Kidney capillary endothelial cell (primary cell): ENCODE measurements at regions not wholly inside any gene's neighbourhood (a gene's known extent, or its start where the extent isn't known, plus 50 kb on each side); places are given as distances from the start of the nearest gene placed in this dataset.

Experiments
- DNase-seq: peaks from one replicate; pipeline ENCODE4 v3.0.0-alpha.2; 2018; ENCODE audit warnings: low spot score

DNA sequence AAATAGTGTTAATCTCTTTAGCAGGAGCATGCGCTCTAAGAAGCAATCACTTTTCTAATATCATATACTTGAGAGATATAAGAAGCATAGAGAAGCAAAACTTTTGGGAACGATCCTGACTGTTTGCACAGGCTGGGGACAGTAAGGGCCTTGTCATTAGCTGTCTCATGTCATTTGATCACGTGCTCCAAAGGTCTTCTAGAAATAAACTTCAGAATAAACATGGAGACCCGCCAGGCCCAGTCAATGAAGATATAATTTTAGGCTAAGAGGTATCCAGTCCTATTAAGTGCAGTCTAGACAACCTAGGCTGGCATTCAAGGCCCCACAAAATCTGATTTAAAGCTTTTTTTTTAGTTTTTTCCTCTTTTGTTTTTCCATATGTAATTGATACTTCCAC is 111.0 kb upstream of the APC start:
- no peak for DNase-seq

GRCh38 chr5:112628214-112628980 is 109.3 kb upstream of the APC start:
- DNase-seq: no peak

DNA sequence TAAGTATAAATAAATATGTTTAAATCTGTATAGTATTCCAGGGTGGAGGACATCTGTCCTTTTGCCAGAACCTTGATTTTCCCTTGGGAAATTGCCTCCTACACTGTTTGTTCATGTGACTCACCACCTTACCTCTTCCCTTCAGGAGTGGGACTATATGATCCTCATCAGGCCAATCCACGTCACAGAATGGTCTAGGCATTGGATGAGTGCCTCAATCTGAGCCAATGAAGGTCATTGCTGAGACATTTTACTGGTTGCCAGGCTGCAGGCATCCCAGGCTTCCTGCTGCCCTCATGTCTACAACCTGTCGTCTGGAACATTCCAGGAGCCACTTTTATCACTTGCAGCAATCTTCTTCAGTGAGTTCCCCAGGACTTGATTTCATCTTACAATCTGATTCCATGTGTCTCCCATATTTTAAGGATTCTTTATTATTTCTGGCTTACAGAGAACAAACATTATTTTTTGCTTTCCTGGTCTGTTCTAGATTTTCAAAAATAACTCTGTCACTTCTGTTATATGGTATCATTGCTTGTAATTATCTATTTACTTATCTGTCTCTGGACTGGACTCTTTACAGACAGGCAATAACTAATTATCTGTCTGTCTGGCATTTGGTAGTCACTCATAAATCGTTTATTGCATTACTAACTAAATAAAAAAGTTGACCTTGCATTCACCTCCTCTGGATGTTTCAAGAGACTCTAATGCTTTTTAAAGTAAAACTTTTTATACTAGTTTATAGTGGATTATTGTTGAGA is 107.3 kb upstream of the APC start:
- DNase-seq: no peak

DNA sequence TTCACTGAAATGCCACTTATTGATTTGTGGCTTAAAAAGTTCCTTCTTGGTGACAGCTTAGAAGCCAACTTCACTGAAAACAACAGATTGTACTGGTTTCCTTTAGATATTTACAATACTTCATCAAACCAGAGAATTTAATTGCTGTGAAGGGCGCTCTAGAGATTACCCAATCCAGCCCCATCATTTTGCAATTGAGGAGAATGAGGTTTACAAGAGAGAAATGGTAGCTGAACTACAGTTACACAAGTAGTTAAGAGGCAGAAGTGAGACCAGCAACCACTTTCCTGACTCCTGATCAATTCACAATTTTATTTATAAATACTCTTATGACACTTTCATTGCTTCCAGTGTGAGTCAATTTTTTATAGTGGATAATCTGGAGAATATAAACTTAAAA is 103.5 kb upstream of the APC start:
- DNase-seq: no peak

DNA sequence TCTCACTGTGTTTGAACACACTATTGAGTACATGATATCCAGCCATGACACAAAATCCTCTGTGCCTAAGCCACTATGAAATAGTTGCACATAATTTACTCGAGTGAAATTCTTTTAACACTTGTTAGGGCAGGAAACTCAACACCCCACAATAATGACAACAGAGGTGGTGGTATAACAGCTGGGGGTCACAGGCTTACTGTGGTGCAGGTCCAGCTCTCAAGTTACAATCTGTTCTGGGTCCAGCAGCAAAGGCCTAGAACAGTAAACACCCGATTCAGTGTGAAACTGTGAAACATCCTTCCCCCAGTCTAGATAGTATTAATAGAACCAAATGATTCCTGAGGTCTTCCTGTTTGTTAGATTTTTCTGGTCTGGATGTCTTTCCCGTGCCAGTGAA is 102.9 kb upstream of the APC start:
- no peak for DNase-seq

DNA sequence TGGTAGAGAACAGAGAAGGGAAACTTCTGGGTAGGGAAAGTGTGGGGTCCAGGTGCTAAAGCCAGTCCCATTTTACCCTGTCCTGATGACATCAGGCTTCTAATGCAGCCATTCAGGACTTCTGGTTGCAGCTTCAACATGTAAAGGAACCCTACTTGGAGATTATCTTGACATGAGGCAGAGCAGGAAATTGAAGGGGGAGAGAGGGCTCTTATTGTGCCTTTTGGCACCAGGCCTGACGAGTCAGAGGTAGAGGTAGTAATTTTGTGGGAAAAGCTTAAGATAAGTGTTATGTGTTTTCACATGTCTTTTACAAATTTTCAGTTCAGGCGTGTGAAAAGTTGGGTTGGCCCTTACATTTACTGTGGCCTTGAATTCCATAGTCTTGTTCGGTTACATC is 102.4 kb upstream of the APC start:
- no peak for DNase-seq

DNA sequence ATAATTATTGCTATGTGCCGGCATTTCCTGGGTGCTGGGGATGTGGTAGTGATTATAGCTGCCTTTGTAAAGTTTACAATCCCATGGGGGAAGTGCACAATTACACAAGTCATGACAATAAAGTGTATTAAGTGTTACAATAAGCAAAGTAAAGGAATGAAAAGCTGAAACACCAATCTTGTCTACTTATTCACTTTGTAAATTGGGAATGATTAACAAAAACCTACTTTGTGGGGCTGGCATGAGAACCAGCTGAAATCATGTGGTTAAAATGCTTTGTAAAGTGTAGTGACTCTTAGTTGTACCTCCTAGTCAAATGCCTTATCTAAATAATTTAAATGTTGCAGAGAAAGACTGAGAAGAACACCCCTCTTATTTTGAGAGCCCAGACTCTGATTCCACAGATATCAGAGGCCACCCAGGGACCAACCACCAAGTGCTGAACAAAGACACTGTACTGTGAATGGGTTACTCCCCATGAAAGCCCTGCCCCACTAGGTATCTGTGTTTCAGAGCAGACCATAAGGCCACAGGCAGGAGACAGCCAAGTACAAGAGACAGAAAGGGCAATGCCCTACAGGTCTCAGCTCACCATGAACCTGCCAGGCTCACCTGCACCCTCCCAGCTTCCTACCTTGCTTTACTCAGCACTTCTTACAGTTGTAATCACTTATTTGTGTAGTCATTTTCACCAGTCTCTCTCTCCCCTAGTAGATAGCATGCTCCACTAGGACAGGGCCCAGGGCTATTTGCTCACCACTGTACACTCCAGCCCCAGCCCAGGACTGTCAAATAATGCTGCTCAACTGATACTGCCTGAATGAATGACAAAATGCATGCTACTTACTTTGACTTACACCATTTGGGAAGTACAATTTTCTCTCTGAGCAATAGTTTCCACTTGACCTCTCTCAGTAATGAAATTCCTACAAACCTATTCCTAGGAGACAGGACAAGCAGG is 101.6 kb upstream of the APC start:
- no peak for DNase-seq

- no peak for DNase-seq
Observed at GRCh38 chr5:112636751-112637150, 100.9 kb upstream of the APC start.

DNA sequence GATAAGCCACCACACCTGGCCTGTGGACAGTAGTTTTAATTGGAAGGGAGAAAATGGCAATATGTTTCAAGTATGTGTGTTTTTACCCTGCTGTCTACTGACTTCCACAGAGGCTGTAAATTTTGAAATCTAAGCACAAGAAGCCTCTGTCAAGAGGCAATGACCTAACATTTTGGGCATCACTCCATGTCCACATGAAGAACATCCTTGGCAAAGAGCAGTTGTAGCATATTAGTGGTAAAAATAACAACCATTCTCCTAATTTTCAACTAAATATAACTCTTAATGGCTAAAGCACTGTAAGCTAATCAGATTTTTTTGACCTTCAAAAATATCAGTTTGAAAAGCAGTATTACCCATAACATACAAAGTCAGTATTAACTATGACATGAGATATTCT is 100.3 kb upstream of the APC start:
- DNase-seq: no peak

DNA sequence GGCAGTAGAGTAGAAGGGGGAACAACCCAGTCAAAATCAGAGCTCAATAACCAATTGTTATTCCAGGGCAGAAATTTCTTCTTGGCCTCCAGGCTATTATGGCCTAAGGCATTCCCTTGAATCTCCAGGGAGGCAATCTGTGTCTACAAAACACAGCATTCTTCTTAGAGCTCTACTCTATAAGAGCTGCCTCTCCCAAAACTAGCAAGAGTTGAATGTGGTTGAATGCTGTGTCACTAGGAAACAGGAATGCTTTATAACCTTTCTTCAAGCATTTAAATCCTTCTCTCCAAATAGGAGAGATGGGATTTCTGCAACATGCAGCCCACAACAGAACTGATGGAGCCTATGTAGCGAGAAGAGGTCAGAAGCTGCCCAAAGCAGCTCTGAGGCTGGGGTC is 97.1 kb upstream of the APC start:
- DNase-seq: no peak

DNA sequence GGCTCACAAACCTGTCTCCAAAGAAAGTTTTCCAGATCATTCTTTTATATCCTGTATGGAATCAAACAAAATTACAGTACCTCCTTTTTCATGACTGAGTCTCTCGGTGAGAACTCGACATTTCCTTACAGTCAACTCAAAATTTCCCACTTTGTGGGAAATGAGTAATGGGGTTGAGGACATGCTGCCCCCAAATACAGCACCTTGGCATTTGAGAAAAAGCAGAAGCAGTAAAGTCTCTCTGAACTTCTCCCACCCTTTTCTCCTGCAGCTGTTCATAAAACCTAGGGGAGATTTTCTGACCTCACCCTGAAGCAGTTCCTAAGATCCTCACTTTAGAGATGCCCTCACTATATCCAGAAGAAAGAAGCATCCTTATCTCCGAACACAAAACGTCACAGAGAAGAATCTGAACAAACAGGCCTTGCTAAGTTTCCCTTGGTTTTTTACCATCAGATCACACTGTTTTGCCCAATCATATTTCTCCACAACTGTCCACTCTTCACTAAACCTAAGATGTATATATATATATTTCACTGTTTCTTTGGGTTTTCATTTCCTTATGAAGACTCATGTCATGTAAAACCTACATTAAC is 96.1 kb upstream of the APC start:
- no peak for DNase-seq

GRCh38 chr5:112642885-112643284 is 94.8 kb upstream of the APC start:
- no peak for DNase-seq

DNA sequence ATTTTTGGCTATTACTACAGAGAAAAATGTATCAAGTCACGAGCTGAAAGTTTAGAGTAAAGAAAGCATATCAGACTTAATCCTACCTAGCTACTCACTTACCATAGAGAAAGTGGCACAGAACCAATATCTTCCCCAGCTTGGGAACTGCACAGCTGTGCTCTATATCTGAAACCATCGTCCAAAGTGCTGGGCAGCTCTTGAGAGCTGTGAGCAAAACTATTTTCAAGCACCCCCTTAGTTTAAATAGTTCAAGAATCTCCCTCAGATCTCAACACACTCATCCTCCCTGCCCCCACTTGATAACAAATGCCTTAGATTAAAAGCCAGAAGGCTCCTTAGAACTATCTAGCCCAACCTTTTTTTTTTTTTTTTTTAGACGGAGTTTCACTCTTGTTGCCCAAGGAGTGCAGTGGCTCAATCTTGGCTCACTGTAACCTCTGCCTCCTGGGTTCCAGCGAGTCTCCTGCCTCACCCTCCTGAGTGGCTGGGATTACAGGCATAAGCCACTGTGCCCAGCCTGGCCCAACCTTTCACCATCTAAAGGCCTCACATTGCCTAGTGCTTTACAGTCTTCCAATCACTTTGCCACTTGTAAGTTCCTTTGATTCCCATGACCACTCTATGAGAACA is 94.2 kb upstream of the APC start:
- no peak for DNase-seq

- no peak for DNase-seq
Observed at GRCh38 chr5:112646139-112646936, 91.3 kb upstream of the APC start.

DNA sequence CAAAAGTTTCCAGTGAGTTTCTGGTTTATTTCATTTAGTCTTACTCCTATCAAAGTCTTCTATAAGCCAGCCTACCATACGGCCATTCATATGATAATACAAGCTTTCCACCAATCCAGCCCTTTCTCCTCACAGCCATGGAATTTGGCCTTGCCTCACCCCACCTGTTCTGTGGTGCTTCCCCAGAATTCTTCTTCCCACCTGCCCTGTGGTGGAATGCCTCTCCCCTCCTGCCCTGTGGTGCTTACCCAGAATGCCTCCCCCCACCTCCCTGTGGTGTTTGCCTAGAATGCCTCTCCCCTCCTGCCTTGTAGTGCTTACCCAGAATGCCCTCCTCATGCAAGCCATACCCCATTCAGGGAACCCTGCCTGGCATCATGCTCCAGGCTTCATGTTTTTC is 90.3 kb upstream of the APC start:
- DNase-seq: no peak

GRCh38 chr5:112648264-112648663 is 89.4 kb upstream of the APC start:
- DNase-seq: no peak

GRCh38 chr5:112649882-112650281 is 87.8 kb upstream of the APC start:
- no peak for DNase-seq

DNA sequence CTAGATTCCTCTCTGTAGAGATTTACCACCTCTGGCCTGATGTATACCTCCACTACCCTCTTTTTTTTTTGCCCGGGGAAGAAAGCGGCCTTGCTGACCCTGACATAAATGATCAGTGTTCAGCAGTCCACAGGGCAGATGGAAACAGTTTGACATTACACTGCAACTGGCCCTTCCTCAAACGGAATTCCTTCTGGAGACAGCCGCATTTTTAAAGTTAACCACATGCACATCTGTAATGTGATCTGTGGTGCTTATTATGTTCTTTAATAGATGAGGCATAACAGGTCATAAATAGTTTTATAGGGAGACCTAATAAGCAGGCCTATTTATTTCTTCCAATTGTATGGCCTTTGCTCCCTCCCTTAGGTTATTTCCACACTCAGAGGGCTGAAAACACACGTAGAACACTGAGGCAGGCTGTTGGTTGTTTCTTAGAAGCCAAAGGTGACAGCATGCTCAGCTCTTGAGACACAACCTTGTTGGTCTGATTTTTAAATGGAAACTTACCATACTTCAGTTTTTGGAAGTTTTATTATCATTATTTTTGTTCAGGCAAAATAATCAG is 84.0 kb upstream of the APC start:
- DNase-seq: no peak

- no peak for DNase-seq
Observed at GRCh38 chr5:112655513-112655912, 82.2 kb upstream of the APC start.

DNA sequence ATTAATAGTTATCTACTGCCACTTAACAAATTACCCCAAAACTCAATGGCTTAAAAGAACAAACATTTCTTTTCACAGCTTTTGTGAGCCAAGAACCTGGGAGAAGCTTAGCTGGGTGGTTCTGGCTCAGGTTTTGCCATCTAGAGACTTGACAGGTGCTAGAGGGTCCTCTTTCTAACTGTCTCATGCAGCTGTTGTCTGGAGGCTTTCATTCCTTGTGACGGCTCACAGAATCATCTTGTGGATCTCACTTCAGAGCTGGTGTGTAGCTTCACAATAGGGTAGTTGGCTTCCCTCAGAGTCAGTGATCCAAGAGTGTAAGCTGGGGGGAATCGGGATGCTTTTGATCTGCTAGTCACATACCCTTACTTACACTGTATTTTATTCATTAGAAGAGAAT is 81.2 kb upstream of the APC start:
- no peak for DNase-seq

DNA sequence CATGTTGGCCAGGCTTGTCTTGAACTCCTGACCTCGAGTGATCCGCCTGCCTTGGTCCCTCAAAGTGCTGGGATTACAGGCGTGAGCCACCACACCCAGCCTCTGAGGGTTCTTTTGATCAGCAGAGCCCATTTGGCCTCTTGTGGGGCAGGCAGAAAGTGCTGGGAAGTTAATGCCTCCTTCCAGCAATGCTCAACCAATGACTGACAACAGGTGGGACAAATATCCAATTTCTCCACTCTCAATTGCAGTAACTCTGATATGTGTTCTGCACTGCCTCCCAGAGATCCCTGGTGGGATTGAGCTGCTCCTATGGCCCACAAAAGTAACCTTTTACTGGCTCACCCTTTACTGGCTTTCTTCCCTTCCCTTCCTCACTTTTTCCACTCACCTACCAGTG is 79.9 kb upstream of the APC start:
- no peak for DNase-seq
